ENCODE measurements at regions not wholly inside any gene's neighbourhood (a gene's known extent, or its start where the extent isn't known, plus 50 kb on each side); places are given as distances from the start of the nearest gene placed in this dataset.
"Not testable (repeated sequence)": the region's sequence is repeated elsewhere in the genome, so short reads cannot be mapped to it uniquely, and the experiment has no call there.

DNA sequence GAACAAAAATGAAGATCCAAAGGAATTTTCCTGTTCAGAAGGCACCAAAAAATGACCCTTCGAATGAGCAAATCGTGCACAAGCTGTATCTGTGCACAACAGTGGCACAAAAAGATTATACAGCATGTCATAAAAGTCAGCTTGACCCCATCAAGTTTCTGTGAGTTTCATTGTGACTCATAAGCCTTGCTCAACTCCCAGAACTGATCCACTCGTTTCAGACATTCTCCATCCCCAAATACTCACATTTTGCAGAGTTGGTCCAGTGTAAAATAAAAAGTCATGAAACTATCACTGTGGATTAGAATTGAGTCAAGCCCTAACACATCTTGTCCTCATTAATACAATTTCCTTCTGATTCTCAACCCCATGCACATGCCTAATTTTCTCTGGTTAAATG is 174.7 kb upstream of the PKN2 start:
- DNase-seq = peak; percentile 7

DNA sequence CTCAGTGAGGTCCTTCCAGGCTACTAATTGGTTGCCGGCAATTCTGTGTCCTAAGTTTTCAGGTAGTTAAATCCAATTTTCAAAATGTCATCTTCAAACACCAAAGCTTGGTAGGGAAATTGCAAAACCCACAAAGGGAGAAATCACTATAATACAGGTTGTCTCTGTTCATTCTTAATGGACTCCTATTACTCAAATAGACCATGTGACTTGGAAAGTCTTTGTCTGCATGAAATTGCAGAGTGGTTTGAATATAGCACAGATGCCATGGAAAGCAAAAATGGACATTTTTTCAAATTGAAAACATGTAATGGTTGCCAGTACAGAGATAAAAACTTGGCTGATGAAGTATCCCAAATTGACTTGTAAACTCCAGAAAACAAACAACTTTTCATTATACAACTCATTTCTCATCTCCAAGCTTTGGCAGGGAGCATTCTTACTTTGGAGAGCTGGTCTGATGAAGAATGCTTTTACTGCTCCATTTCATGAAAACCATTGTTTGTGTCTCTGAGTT is 169.5 kb upstream of the PKN2 start:
- DNase-seq = no peak

DNA sequence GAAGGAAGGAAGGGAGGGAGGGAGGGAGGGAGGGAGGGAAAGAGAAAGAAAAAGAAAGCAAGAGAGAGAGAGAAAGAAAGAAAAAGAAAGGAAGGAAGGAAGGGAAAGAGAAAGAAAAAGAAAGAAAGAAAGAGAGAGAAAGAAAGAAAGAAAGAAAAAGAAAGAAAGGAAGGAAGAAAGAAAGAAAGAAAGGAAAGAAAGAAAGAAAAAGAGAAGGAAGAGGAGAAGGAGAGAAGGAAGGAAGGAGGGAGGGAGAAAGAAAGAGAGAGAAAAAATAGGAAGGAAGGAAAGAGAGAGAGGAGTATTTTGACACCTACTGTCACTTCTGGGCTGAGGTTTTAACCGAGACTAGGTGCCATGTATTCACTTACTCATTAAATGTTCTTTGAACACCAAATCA is 166.6 kb upstream of the PKN2 start:
- DNase-seq = not testable (repeated sequence)

DNA sequence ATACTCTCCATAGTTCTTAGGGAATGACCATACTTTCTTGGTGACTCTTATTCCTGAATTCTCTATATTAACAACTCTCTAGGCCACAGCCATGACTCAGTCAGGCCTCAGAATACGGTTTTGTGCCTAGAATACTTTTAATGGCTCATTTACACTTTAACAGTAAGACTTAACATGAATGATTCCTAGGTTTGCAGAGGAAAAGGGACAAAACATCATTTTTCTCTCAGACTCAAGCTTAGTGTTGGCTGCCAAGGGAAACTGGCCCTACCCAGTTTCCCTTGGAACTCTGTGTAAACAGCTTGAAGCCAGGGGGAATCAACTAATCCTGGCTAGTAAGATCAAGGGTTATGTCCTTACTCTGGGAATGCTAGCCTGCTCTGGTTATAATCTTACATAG is 164.9 kb upstream of the PKN2 start:
- DNase-seq = peak; percentile 44

DNA sequence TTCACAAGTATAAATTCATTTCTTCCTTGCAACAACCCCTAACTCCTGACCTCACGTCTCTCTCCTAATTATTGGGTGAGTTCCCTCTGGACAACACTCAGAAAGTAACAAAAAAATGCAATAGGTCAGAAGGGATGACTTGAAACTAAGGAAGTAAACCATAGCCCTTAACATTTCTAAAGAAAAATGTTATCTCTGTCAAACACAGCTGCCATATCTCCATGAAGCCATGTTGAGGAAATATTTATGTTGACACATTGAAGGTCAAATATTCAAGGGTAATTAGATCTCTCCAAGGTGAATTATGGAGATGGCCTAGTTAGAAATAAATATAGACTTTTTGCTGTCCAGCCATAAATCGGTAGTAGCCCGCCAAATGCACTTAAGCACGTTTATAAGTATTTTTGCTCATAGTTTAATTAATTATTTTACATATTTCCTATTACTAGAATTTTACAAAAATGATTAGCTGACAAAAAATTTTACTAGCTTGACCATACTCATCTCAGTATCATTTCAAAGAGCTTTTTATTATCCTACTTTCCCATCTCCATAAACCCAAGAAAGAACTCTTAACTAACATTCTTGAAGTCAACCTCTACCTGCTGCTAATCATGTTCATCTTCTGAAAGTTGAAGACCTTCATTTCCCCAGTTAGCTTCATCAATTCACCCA is 160.1 kb upstream of the PKN2 start:
- no peak for DNase-seq

DNA sequence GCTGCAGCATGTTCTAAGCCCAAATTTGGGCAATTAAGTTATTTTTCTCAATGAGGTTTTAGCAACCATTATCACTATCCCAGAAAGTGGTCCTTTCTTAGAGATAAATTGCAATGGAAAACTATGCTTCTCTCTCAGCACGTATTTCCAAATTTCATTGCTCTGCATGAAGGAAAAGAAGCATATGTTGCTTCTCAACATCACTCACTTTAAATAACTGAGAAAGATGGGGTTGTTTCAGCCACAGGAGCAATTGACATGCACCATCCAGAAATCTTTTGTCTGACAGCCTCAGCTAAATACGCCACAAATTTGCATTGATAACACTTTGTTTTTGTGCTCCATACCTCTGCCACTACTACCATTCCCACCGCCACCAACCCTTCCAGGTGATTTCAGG is 157.6 kb upstream of the PKN2 start:
- no peak for DNase-seq

DNA sequence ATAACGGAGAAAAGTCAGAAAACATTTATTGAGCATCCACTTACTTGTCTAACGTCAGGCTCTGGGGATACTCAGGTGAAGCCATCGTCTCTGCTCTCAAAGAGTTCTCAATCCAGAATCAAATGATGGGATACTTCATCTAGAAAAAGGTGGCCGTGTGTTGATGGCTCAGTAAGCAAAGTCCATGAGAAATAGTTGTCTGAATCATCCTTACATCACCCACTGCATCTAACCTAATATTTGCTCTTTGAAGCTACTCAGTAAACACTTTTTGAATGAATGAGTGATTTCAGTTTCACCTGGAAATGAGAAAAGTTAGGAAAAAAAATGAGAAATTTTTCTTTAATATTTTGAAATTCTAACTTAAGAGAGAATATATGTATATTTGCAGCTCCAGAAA is 155.3 kb upstream of the PKN2 start:
- no peak for DNase-seq

DNA sequence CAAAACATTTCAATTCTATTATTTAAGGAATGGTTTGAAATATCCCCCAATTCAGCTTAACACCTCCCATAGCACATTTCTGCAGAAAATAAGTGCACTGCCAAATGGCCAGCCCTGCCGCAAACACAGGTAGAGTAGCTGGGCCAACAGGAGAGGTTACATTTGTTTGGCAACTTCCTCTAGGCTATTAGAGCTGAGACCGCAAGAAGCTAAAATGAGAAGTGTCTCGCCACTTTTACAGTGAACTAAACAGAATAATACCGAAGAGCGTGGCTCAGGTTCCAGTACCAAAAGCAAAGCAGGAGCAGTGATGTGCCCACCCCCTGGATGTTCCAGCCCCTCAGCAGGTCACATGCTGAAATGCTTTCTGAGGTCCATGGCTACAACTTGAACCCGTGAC is 154.5 kb upstream of the PKN2 start:
- DNase-seq = no peak

DNA sequence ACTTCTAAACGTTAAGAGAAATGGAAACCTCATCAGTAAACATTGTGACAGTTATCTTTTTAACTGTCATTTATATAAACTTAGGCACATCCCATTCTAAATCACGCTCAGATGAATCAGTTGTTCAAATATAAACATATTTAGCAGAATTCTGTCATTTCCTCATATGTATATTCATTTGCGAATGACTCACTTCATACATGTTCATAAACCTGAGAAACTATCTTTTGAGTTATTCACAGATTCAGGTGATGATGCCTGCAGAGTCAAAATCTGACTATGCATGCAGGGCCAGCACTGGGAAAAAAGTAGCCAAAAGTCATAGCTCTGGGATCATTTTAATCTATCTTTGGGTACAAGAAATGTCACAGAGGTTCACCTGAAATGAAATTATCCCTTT is 153.8 kb upstream of the PKN2 start:
- DNase-seq = no peak

DNA sequence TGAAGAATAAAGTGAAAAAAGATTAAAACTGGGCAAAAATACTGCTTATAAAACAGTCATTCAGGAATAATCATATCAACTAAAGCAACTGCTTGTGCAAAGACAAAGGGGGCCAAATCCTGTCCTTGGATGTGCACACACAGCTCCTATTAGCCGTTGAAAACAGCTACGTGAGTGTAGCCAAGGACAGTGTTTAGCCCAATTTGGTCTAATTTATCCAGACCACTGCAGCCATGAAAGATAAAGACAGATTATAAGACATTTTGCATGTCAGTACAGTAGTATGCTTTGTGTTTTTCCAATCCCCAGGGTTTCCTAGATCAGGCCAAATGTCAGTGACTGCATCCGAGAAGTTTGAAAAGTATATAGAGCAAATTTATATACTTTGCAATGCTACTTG is 146.3 kb upstream of the PKN2 start:
- DNase-seq = no peak

DNA sequence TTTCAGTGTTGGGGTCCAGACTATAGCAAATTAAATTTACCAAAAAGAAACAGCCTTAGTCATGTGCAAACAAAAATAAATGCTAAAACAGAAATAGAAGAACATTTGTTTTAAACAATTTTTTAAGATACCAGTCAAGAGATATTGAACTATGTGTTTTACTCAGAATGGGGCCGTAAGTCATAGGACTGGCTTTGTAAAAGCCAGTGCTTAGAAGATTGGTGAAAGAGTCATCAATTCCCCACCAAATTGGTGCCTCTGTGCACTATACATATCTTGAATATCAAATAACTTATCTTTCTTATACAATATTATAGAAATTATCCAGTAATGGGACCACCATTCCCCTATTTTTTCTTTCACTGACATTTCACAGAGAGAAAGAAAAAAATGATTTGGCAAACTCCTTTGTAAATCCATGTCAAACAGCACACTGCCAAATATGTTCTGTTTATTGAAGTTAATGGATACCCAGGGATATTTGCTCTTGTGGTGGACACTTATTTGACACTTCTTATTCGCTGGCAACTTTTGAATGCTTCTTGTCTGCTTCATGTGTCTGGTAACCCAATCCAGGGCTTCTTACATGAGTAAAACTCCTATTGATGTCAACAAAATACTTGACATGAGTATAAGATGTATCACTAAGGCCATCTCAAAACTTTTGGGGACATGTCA is 145.7 kb upstream of the PKN2 start:
- DNase-seq = no peak

DNA sequence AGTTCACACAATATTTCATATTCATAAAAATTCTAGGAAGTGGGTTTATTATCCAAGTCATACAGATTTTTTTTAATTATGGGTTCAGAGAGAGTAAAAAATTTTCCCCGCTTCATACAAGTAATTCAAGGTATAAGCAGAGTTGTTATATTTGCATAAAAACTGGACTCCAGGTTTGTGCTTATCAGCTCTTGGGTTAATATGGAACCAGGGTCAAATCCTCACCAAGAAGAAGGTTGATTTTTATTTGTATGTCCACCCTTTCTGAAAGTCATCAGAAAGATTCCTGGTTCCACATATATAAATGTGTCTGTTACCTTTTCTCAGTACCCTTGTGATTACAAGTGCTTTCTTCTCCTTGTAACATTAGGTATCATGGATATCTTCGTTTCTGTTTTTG is 143.8 kb upstream of the PKN2 start:
- DNase-seq = no peak

DNA sequence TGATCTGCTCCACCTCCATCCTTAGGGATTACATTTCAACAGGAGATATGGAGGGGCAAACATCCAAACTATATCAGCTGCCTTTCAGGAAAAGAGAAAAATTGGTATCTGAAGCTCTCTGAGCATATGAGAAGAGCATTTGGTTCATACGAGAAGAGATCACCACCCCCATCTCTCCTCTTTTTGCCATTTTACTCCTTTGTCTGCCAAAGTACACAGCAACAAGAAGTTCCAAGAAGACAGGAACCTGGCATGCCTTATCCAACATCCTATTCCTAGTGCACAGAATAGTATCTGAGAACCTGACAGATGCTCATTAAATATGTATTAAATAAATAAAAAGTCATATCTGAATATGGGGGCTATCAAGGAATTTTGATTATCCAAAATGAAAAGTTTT is 142.5 kb upstream of the PKN2 start:
- no peak for DNase-seq

DNA sequence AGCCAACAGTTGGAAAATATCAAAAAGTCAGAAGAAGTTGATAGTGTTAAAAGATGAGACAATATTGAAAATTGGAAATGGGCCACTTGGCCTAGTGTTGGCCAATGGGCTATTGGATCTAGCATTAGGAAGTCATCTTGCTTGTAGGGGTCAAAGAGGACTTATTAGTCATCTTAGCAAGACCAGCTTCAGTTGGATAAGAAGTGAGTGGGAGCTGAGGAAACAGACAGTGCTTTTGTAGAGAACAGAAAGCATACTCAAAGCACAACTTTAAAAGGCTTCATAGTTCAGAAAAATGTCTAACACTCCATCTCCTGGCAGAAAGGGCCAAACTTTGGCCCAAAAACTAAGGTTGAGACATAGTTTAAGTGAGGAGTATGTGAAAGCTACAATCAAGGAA is 139.9 kb upstream of the PKN2 start:
- DNase-seq = no peak

DNA sequence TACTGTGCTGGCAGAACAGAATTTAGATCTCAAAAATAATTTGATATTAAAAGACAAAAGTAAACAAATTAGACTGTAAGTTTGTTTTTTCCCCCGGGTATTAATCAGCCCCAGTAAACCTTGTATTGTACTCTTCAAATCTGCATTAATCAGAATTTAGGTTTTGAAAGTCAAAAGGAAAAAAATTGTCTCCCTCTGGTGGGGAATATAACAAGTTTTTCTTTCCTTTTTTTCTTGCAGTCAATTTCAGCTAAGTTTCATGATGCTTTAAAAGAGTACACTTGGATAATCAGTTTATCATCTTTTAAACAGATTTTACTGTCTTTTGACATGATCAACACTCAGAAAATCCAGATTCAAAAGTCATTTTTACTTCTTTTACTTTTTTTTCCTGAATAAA is 134.5 kb upstream of the PKN2 start:
- DNase-seq = peak; percentile 5

DNA sequence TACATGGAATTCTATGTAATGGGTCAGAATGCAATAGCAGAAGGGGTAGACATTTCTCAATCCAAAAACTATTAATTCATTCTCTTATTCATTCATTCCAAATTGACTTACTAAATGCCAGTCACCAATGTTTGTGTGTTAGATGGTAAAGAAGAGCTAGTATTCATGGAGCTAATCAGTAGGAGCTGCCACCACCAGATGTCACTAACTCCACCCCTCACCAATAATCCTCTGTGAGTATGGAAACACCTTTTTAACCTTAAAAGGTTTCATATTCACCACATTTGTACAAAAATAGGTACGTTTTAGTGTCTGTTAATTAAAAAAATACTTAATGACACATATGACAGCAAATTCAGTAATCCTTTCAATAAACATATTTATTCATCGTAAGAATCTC is 131.8 kb upstream of the PKN2 start:
- no peak for DNase-seq

DNA sequence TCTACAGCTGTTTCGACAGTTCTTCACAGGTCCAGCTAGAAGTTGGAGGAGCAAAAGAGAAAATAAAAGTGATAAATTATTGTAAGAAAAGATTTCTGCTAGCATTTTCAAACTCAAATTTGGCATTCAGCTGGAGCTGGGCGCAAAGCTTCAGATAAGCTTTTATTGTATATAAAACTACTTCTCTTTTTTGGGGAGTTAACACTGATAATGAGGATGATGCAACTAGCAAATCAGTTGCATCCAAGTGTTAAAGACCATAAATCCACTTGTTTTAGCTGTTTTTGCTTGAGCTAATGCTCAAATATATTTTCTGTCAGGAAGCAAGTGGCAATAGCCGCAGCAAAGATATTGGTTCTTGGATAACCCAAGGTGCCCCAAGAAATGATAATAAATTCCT is 127.1 kb upstream of the PKN2 start:
- no peak for DNase-seq

DNA sequence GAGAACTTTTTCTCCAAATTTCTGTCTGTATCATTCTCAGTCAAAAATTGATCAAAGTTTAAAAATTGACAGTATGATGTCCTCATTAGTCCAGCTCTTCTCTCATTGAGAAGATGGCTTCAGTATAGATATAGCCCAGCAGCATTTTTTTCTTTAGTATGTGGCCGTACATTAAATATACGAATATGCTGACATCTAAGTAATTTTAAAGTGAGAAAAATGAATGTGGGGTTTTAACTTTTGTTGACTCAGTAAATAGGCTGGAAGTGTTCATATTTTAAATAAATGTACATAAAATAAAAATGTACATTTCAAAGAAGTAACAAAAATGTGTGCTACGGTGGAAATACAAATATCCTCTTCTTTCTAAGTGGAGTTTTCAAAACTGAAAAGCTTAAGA is 123.5 kb upstream of the PKN2 start:
- DNase-seq = no peak

DNA sequence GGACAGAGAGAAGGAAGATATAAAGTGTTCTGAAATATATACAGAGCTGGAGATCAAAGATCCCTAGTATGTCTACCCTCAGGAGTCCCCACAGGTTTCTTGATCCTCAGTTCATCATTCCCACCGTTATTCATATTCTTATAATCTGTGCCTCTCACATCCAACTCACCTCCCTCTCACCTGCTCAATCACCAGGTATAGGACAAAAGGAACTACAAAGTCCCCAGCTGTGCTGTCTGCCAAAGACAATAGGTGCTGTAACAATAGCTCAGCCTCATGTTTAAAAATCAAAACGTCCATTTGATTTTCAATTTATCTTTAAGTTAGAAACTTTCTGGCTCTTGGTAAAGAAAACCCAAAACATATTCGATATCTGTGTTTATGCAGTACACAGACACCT is 121.1 kb upstream of the PKN2 start:
- no peak for DNase-seq

DNA sequence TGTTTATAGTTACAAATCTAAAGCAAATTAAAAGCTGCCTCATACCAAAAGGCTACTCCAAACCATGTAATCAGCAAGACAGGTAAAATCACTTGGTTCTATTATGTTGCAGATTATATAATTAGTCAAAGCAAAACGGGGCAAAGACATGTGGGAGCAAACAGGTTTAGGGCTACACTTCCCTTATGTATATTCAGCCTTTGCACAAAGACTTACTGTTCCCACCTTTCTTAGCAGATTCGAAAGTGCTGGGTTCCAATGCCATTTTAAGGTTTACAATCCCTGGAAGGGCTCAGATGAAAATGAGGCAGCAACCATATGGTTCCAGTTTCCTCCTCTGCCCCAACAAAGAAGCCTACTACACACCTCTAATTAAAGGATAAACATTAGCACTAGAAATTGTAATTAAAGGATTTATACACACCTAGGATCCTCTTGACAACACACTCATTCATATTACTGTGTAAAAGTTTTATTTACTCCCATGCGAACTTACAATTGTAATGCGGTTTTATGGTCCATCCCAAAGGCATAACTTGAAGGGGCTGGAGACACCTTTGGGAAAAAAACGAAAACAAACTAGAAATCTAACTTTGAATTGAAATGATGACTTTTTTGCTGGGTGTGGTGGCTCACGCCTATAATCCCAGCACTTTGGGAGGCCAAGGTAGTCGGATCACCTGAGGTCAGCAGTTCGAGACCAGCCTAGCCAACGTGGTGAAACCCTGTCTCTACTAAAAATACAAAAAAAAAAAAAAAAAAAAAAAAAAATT is 117.3 kb upstream of the PKN2 start:
- DNase-seq = no peak

DNA sequence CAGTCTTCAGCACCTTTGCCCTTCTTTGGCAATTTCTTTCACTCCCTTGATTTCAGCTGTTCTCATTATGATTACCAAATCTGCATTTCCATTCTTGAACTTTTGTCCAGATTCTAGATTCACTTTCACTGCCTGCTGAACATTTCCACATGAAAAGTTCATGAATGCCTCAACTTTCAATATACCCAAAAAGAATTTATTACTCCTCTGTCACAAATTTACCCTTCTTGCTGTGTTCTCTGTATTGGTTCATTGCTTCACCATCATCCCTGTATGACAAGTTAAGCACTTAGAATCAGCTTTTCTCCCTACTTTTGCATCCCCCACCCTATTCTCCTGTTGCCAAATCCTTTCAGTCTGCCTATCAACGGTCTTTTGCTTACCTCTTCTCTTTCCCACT is 112.6 kb upstream of the PKN2 start:
- no peak for DNase-seq

DNA sequence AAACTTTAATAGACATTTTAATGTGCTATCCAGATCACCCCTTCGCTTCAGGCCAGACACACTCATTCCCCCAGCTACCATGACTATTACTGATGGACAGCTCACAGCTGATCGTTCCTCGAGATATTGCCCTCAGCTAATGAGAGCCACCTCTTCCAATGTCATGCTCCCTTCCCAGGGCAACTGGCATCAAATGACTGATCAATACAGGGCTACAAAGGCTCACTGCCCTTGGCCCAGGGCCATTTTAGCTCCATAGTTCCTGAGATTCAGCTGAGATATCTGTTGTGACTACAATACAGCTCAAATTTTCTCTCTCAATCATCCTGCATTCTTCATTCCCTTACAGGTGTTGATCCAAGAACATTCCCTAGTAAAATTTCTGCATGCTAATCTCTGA is 104.5 kb upstream of the PKN2 start:
- no peak for DNase-seq

DNA sequence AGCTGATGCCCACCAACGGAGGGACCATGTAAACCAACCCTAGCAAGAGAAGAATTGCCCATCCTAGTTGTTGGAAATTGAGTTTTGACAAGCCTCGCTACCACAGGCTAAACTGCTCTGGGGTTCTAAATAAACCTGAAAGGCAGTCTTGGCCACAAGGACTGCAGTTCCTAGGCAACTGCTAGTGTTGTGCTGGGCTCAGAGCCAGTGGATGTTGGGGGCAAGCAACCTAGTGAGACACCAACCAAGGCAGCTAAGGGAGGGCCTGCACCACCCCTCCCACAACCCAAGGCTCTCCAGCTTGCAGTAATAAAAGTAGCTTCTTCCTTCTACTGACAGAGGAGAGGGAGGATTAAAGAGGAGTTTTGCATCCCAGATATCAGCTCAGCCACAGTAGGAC is 102.4 kb upstream of the PKN2 start:
- DNase-seq = no peak

DNA sequence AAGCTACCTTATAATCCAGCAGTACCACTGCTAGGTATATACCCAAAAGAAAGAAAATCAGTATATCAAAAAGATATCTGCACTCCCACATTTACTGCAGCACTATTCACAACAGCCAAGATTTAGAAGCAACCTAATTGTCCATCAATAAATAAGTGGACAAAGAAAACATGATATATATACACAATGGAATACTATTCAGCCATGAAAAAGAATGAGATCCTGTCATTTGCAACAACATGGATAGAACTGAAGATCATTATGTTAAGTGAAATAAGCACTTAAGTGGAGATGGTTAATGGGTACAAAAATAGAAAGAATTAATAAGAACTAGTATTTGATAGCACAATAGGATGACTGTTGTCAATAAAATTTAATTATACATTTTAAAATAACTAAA is 90.7 kb upstream of the PKN2 start:
- no peak for DNase-seq

Data from fibroblast of skin of scalp (primary cell).